GM18520 (cell line): ENCODE measurements at regions not wholly inside any gene's neighbourhood (a gene's known extent, or its start where the extent isn't known, plus 50 kb on each side); places are given as distances from the start of the nearest gene placed in this dataset.

Source experiments
- ATAC-seq: cut with Tn5 transposase; IDR thresholded peaks from one replicate; pipeline ENCODE4 v1.9.1; 2021; ENCODE audit not compliant: unreplicated experiment

DNA sequence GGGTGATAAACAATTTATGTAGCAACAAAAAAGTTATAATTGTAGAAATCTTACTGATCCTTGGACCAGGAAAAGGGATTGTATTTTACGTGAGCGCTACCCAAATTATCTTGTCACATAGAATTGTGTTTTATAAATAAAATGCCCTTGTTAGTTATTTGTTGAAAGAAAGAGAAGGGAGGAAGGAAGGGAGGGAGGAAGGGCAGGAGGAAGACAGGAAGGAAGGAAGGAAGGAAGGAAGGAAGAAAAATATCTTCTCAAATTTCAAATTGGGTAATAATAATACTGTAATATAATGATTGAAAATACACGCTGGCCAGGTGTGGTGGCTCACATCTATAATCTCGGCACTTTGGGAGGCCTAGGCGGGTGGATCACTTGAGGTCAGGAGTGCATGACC lies 206.2 kb upstream of the TLL1 start:
- no peak for ATAC-seq

DNA sequence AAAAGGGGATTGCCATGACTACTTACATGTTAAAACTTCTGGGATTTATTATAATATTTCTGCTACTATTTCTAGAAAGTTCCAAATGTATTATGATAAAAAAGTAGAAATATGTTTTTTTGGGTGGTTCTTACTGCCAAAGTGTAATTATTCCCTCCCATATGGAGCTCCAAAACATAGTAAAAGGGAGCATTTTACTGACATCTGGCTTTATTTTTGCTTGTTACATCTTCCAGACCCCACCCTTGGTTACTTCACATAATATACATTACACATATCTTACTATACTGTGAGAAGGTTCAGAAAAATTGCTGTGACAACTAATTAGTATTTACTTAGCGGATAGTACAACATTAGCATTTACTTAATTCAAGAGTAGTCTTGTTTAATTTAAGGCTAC lies 205.1 kb upstream of the TLL1 start:
- ATAC-seq = no peak

DNA sequence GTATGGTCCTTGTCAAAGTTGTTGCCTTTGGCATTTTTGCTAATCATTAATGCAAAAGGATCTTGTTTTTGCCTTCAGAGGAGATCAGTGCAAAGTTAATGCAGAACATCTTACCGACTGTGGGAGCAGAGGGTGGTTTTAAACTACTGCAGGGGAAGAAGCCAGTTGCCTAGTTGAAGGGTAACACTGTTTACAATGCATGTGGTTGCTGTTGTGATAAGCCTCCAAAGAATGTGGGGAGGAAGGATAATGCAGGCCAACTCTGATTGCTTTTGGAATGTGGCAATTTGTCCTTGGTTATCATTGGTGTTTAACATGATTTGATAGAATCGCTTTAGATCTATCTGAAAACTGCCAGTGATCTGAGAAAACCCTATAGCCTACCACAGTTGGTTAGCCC lies 204.3 kb upstream of the TLL1 start:
- no peak for ATAC-seq

DNA sequence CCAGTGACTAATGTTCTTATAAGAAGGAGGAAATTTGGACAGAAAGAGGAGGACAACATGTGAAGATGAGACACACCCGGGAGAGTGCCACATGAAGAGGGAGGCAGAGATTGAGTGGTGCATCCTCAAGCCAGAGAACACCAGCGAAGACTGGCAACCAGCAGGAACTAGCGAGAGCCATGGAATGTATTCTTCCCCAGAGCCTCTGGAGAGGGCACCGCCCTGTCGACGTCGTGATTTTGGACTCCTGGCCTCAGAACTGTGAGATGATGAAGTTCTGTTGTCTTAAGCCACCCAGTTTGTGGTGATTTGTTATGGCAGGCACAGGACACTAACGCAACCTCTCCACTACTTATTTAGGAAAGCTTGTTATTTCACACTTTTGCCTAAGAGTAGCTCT lies 196.0 kb upstream of the TLL1 start:
- no peak for ATAC-seq

DNA sequence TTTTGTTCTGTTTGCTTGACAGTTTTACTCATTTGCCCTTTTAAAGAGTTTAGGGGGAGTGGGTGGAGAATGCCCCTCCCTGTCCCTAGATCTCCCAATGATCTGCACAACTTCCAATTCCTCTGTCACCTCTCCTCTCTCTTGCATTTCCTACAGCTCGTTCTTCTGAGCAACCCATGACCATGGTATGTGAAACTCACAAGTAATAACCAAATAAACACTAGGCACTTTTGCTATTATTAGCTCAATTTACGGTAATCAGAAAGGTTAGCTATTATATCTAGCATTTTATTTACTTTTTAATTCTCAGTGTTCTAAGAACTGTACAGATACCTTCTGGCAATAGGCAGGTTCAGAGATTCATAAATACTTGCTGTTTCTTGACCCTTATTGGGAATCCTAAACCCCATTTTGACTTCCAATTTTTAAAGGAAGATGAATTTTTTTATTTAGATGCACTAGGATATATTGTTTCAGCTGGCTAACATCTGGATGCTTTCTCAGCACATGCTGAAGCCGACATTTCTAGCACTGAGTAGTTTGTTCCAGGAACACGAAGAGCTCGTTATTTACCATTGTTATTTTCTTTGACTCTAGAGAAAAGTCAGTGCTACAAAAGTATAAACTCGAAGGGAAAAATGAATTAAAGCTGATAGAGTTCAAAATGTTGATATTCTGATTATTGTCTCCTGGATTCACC lies 194.7 kb upstream of the TLL1 start:
- ATAC-seq = no peak

DNA sequence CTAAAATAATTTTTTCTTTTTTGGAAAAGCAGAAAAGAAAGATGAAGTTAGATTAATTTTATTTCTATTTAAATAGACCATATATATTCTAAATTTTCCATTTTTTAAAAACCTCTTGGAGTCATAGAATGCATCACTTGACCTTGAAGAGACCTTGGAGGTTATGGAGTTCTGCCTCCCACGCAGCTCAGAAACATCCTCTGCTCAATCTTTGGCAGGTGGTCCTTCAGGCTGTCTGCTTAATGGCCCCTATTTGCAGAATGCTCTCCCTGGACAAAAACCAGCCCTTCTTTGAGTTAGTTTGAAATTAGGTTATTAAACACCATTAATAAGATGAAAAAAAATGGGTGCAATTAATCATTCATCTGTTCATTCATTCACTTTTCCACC lies 194.1 kb upstream of the TLL1 start:
- ATAC-seq = no peak

DNA sequence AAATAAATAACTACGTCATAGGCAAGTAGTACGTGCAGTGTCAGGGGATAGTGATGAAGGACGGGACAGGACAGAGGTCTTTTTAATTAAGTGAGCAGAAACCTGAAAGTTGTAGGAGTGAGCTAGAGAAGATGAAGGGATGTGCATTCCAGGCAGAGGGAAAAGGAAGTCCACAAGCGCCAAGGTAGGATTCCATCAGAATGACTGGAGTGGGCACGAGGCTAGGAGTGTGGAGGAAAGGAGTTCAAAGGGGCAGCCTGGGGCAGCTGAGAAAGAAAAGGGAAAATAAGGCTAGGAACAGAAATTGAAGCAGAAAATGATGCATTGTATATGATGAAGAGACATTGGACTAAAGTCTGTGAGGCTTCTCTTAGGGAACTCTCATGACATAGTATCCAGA lies 192.2 kb upstream of the TLL1 start:
- ATAC-seq = no peak

DNA sequence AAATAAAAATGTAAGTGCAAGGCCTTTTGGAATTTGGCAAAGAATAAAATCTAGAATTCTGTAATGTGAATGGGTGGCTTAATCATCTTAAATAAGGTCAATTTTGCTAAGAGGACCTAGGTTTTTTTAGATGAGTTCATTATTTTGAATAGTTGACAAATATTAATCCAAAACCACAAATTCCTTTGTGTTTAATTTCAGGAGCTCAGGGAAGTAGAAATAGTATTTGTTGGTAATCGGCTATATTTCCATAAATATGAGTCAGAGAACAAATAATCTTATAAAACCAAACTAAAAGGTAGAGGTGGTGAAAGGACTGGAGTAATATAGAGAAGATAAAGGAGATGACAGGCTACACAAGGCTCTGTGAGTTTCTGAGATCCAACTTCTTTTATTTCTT lies 190.4 kb upstream of the TLL1 start:
- no peak for ATAC-seq

DNA sequence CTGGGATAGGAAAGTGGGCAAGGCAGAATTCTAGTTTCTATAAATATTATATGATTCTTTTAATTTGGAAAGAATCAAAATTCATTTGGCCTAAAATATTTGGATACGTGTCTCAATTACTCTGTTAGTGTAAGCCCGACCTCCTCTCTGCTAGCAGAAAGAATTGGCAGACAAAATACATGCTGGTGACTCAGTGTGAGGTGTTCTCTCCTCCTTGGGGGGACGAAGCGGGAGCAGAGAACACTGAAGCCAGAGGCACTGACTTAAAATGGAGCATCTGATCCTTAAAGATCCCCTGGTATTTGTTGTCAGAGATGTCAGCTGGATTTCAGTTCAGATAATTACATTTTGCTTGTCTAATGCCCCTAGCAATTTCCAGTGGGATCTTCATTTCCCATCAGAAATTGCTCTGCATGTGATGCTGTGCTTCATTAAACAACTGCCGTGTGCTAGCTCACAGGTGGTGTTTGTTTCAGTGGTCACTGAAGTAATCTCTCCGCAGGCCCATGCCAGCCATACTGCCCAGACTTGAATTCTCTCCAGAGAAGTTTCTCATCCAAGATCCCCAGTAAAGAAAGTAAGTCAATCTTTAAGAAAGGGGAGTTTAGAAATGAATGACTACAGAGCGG lies 188.7 kb upstream of the TLL1 start:
- ATAC-seq = no peak

DNA sequence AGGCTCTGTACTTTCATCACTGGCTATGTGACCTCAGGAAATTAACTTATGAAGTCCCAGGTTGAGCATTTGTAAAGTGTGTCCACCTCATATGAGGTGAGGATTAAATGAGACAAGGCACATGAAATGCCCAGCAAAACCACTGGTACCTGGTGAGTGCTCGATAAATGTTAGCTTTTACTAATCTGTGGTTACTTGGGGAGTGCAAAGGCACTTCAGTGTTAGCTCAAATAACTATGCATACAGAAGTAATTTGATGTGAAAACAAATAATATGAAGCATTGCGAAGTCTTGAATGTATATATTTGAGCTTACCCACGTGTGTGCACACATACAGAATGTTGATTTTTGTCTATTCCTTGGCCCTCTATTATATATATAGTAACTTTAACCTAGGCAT lies 186.3 kb upstream of the TLL1 start:
- no peak for ATAC-seq

DNA sequence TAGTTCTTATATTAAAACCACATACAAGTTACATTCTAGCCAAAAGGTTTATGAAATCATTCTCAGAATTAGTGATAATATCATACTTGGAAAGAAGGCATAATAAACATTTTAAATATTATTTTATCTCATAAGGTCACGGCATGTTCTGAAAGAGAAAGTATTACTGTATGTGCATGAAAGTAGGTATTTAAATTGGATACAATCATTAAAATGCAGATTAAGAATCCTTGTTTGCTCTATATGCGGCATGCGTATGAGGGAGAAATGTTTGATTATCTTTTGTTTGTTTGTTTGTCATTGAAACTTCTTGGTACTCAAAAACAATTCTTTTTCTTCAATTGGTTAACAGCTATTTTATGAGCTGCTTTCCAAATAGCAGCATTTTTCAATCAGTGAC lies 183.9 kb upstream of the TLL1 start:
- no peak for ATAC-seq

DNA sequence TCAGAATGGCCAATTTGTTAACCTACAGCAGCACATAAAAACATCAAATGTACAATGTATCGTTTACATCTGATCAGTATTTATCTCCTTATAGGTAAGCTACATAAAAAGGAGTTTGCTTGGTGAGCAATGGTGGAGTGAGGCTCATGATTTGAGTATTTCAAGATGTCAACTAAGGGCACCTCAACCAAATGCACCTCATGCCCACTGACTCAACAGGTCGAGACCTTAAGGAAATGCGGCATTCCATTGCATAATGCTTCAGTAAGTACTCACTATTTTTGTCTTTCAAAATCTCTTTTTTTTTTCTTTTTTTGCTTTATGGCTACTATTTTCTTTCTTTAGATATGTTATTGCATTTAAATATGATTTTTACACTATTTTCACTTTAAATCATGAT lies 181.0 kb upstream of the TLL1 start:
- ATAC-seq = no peak

DNA sequence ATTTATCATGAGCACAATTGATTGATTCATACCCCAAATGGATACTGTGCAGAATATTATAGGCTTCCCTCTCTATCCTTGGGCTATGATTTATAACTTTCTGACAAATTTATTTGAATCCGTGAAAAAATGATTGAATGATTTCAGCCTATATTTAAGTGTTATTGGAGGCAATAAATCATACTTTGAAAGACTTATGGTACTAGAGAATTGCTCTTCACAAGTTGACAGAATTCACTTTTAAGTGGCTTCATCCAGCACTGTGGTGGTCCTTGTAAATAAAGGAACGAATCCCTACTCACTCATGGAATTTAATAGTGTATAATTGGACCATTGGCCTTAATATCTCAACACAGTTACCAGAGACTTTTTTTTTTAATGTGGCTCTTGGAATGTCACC lies 174.8 kb upstream of the TLL1 start:
- no peak for ATAC-seq

DNA sequence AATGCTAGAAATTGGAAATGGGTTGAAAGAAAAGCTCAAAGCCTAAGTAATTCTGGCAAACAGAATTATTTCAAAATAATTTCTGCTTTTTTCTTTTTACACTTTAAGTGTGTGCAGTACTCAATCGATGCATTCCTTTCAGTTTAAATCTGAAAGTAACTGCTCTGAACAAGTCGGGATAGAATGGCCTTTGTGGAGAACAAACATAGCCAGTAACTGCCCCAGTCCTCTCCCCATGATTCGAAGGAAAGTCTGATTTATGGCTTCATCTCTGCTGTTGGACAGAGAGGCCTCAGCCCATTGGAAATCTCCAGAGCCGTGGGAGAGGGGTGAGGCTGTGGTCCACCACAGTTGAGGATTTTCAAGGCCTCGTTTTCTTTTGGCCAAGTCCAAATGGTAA lies 174.0 kb upstream of the TLL1 start:
- ATAC-seq = no peak

DNA sequence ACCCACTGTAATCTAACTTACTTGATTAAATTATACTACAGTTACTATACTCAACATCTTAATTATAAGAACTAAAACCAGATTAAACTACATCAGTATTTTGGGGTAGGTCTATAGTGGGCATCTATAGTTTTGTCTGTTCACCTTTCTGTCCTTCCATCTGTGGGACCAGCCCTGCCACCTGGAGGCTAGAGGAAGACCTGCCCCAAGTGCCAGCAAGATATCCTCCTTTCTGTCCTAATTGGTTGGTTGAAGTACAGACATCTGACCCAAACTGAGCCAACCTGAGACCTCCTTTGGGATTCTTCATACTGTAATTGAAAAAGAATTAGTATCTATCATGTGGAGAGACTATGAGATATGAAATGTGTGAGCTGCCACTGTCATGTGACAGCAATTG lies 172.2 kb upstream of the TLL1 start:
- ATAC-seq = no peak

DNA sequence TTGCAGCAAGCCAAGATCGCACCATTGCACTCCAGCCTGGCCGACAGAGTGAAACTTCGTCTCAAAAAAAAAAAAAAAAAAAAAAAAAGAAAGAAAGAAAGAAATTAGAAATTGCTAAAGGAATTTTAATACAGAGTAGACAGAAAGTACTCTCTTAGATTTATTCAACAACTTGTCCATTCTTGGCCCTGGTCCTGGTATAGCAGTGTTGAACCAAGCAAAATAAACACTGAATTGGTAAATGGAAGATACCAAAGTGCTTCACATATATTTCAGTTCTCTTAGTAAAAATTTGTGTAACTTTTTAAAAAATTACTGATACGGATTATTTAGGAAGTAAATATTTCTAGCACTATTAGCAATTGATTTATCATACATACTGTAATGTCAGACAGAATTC lies 165.9 kb upstream of the TLL1 start:
- ATAC-seq = no peak

DNA sequence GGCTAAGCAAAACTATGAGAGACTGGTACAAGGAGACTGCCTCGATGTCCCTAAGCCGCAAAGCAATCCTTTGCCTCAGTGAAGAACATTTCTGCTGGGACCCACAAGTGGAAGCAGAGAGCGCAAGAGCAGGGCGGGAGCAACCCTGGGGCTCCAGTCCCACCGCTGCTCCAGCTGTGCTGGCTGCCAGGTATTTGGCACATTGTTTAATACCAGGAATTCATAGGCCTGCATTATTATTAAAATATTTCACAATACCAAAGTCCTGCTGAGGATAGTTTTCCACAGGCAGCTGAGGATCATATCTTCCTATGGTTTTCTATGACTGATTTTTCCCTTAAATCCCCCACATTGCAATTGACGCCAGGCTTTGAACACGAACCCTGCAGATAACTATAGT lies 163.5 kb upstream of the TLL1 start:
- ATAC-seq = no peak

DNA sequence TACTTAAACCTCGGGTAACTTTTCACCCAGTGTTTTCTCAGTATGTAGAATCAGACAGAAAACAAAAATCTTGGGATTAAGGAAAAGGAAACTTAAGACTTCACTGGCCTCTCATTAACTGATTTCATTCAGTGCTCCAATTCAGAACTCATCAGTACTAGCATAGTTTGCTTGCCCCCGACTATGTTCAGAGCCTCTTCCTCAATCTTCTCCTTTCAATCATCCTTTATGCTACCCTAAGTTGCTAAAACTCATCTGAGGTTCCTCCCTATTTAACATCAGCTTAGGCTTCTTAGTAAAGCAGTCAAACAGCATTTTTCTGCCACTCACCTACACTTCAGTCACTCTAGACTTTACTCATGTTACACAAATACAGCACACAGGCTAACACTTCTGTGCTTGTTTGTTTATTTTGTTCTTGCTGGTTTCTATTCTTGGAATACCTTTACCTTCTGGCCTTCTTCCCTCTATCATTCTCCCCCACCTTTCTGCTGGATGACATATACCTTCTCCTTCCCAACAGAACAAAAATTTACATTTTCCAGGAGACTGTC lies 163.0 kb upstream of the TLL1 start:
- ATAC-seq = no peak

DNA sequence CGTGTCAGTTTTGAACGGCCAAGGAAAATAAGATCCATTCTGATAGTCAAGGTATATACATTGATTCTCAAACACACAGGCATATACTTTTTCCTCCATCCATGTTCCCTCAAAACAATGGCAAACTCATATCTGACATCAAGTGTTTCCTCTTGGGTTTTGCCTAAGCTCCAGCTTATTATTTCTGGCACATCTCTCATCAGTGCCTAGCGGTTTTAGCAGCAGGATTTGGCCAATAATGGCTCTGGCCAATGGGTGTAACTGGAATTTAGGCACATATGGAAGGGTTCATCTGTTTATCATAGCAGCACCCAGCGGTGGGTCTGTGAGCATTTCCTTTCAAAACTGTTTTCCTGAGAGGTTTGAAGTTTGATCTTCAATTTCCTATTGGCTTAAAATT lies 161.6 kb upstream of the TLL1 start:
- ATAC-seq = no peak

DNA sequence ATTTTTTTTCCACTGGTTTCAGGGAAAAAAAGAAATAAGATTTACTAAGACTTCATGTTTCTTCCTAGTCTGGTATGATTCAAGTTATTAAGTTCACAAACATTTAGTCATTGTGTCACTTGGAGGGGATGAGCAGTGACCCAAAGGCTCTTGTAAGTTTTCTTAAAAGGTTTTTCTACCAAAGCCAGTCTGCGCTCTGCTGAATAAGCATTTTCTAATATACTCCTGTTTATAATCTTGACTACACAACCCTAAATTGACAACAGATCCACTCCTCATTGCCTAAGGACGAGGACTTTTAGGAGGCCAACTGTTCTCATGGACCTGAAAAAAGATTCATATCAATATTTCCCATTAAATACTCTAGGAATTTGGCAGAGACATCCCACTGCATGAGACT lies 161.1 kb upstream of the TLL1 start:
- no peak for ATAC-seq

DNA sequence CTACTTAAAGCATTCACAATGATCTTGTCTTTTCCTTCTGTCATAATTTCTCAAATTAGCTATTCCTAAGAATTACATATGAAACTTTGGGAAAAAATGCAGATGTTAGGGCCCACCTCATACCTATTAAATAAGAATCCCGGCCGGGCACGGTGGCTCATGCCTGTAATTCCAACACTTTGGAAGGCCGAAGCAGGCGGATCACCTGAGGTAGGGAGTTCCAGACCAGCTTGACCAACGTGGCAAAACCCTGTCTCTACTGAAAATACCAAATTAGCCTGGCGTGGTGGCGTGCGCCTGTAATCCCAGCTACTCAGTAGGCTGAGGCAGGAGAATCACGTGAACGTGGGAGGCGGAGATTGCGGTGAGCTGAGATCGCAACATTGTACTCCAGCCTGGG lies 158.4 kb upstream of the TLL1 start:
- ATAC-seq = no peak

DNA sequence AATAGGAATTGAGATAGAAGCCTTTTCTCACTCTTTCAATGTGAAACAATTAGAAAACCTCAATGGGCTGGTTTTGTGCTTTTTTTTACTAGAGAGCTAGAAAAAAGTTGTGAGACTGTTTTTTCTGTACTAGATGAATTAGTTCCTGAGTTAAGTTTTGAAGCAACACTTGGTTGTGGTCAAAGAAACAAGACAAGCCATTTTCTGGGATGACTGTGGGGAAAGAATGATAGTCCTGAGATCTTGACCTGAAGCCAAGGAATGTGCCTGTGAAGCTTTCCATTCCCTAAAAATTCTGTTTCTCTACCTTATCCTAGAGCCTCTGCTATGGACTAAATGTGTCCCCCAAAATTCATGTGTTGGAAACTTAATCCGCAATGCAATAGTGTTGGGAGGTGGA lies 157.8 kb upstream of the TLL1 start:
- no peak for ATAC-seq

DNA sequence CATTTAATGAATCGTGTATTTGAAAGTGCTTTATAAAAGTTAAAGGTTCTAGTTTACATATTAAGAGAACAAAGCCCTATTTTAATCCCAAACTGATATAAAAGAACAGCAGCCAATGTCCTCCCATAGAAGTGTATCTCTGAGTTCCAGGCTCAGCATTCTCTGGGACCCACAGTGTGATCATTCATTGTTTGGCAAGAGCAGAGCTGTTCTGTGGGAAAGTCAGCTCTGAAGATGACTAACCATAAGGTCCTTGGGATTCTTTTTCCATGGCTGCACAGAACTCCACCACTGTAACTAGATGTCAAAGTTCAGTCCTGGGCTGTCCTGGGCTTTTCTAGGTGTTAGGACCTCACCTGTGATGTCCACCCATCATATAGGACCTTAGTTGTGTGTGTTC lies 157.0 kb upstream of the TLL1 start:
- ATAC-seq = no peak
